RWPE2 (cell line): ENCODE measurements at regions not wholly inside any gene's neighbourhood (a gene's known extent, or its start where the extent isn't known, plus 50 kb on each side); places are given as distances from the start of the nearest gene placed in this dataset.
"Not testable (repeated sequence)": the region's sequence is repeated elsewhere in the genome, so short reads cannot be mapped to it uniquely, and the experiment has no call there.

ENCODE experiments used
- ATAC-seq: fragments of 200-7000 bp; cut with Tn5 transposase; 3 replicates; pipeline ENCODE4 v1.9.1; 2021; ENCODE audit warnings: low read depth
- DNase-seq: peaks from one replicate; pipeline ENCODE4 v3.0.0-alpha.2; 2020; ENCODE audit warnings: low spot score
- H3K27ac ChIP-seq: fragments of 450-650 bp; 2 replicates; pipeline ENCODE4 v1.5.1; 2017; ENCODE audit warnings: mild to moderate bottlenecking; ENCODE audit not compliant: poor library complexity, severe bottlenecking
- H3K27me3 ChIP-seq: fragments of 250-450 bp; sonication (Bioruptor Pico); 2 replicates; pipeline ENCODE4 v1.5.1; 2021; ENCODE audit warnings: mild to moderate bottlenecking, moderate library complexity; ENCODE audit not compliant: insufficient read depth, poor library complexity, severe bottlenecking
- H3K36me3 ChIP-seq: fragments of 250-450 bp; sonication (Bioruptor Pico); 2 replicates; pipeline ENCODE4 v1.5.1; 2020; ENCODE audit warnings: low read depth, mild to moderate bottlenecking, moderate library complexity
- H3K4me1 ChIP-seq: fragments of 250-450 bp; sonication (Bioruptor Pico); 2 replicates; pipeline ENCODE4 v1.5.1; 2021; ENCODE audit warnings: mild to moderate bottlenecking, moderate library complexity; ENCODE audit not compliant: insufficient read depth, poor library complexity, severe bottlenecking
- H3K4me3 ChIP-seq: fragments of 250-450 bp; sonication (Bioruptor Pico); 2 replicates; pipeline ENCODE4 v1.5.1; 2021; ENCODE audit warnings: mild to moderate bottlenecking, moderate library complexity; ENCODE audit not compliant: severe bottlenecking
- H3K9me3 ChIP-seq: fragments of 250-450 bp; sonication (Bioruptor Pico); 2 replicates; pipeline ENCODE4 v1.5.1; 2021; ENCODE audit warnings: mild to moderate bottlenecking, moderate library complexity; ENCODE audit not compliant: severe bottlenecking
- TF ChIP-seq, protein P1 (sequence below): fragments of 450-650 bp; IDR thresholded peaks from one replicate; pipeline ENCODE4 v1.5.1; 2017; ENCODE audit warnings: mild to moderate bottlenecking, moderate library complexity; ENCODE audit not compliant: poor library complexity, severe bottlenecking

DNA sequence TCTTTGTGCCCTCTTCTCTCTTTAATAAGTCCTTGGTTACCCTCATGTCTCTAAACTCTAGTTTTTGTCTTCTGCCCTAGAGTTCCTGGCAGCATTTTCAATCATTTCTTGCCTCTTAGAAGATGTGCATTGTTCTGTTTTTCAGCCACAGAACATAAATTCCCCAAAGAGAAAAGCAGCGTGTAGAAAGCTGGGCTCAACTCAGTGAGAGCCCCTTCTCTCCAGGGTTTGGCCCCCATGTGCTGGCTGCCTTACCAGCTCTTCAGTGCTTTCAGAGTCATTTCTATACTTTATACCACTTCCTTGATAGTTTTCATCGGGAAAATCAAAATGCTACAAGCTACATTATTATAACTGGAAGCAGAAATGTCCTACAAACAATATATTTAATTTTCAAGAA lies 369.1 kb upstream of the GRM7 start:
- DNase-seq = no peak
- no peak overlapping the region for H3K4me3 ChIP-seq
- ATAC-seq = no peak
- H3K9me3 ChIP-seq = no peaks in the 10 kb centered on the region
- no peaks in the 10 kb centered on the region for H3K36me3 ChIP-seq
- TF ChIP-seq, protein P1, sequence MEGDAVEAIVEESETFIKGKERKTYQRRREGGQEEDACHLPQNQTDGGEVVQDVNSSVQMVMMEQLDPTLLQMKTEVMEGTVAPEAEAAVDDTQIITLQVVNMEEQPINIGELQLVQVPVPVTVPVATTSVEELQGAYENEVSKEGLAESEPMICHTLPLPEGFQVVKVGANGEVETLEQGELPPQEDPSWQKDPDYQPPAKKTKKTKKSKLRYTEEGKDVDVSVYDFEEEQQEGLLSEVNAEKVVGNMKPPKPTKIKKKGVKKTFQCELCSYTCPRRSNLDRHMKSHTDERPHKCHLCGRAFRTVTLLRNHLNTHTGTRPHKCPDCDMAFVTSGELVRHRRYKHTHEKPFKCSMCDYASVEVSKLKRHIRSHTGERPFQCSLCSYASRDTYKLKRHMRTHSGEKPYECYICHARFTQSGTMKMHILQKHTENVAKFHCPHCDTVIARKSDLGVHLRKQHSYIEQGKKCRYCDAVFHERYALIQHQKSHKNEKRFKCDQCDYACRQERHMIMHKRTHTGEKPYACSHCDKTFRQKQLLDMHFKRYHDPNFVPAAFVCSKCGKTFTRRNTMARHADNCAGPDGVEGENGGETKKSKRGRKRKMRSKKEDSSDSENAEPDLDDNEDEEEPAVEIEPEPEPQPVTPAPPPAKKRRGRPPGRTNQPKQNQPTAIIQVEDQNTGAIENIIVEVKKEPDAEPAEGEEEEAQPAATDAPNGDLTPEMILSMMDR = no peak
- no peaks in the 10 kb centered on the region for H3K27me3 ChIP-seq
- H3K27ac ChIP-seq = no peak overlapping the region
- no peaks in the 10 kb centered on the region for H3K4me1 ChIP-seq

DNA sequence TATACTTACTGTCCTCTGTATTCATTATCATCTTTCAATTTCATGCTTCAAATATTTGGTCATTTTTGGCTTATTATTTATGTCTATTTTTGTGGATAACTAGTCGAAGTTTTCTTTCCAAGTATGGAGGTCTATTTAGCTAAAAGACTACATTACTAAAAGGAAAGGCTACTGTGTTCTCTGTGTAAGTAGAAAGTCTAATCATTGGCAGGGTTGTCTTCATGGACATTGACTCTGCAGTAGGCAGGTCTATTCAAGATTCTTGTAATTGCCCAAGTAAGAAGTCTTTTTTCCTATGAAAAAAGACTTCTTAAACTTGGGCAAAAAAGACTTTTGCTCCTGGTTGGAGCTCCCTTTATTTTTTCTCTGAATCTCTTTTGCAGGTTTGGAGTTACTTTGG lies 368.6 kb upstream of the GRM7 start:
- no peak for DNase-seq
- H3K4me3 ChIP-seq = no peak overlapping the region
- ATAC-seq = no peak

DNA sequence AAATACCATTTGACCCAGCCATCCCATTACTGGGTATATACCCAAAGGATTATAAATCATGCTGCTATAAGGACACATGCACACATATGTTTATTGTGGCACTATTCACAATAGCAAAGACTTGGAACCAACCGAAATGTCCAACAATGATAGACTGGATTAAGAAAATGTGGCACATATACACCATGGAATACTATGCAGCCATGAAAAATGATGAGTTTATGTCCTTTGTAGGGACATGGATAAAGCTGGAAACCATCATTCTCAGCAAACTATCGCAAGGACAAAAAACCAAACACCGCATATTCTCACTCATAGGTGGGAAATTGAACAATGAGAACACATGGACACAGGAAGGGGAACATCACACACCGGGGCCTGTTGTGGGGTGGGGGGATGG lies 362.0 kb upstream of the GRM7 start:
- not testable (repeated sequence) for H3K27me3 ChIP-seq, DNase-seq, H3K27ac ChIP-seq, H3K4me3 ChIP-seq, ATAC-seq, H3K4me1 ChIP-seq, H3K9me3 ChIP-seq, H3K36me3 ChIP-seq

More for the DNA sequence above, 368.6 kb upstream of the GRM7 start:
- no peaks in the 10 kb centered on the region for H3K36me3 ChIP-seq
- TF ChIP-seq, protein P1 = no peak
- no peak overlapping the region for H3K27ac ChIP-seq
- H3K4me1 ChIP-seq = no peaks in the 10 kb centered on the region
- H3K9me3 ChIP-seq = no peaks in the 10 kb centered on the region
- H3K27me3 ChIP-seq = no peaks in the 10 kb centered on the region

DNA sequence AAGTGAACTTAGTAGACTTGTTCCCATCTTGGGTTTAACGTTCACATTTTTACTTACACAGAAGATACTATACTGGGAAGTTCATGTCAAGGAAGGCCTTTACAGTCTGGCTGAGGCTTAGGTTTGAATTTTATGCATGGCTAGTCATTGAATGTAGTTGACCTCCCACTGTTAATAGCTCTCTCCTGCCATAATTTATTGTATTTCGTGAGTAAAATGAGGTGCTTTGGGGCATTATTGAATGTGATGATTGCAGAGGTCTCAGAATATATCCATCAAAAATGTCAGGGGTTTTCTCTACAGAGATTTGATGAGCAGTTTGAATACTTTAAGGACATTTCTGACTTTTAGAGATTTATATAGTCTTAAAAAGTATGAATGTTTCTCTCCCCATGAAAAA lies 356.6 kb upstream of the GRM7 start:
- Histone ChIP-seq H3K9me3 (peaks cover 2% of the 10 kb centered on the region), H3K4me1 (no peaks in the 10 kb centered on the region), H3K27me3 (no peaks in the 10 kb centered on the region), H3K4me3 (no peak overlapping the region), H3K36me3 (no peaks in the 10 kb centered on the region), H3K27ac (no peak overlapping the region)
- ATAC-seq = no peak
- no peak for DNase-seq
- TF ChIP-seq, protein P1 = no peak

DNA sequence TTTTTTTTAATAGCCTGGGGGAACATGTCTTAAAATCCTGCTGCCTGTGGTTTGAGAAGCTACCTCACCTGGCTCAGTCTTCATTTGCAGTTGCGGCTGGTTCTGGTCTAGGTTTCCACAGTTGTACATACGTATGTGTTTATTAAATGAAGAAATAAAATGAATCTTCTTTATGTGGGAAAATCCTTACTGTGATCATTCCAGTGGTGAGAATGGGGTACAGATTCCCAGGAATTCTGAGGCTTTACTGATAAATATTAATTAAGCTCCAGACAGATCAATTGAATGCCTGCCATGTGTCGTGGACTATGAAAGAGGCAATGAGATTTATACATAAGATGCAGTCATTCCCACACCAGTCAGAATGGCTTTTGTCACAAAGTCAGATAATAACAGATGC lies 356.1 kb upstream of the GRM7 start:
- TF ChIP-seq, protein P1 = no peak
- Histone ChIP-seq H3K27ac (no peak overlapping the region), H3K4me3 (no peak overlapping the region), H3K4me1 (no peaks in the 10 kb centered on the region), H3K36me3 (no peaks in the 10 kb centered on the region), H3K9me3 (peaks cover 2% of the 10 kb centered on the region), H3K27me3 (no peaks in the 10 kb centered on the region)
- no peak for ATAC-seq
- no peak for DNase-seq
